ENCODE measurements at regions not wholly inside any gene's neighbourhood (a gene's known extent, or its start where the extent isn't known, plus 50 kb on each side); places are given as distances from the start of the nearest gene placed in this dataset.

DNA sequence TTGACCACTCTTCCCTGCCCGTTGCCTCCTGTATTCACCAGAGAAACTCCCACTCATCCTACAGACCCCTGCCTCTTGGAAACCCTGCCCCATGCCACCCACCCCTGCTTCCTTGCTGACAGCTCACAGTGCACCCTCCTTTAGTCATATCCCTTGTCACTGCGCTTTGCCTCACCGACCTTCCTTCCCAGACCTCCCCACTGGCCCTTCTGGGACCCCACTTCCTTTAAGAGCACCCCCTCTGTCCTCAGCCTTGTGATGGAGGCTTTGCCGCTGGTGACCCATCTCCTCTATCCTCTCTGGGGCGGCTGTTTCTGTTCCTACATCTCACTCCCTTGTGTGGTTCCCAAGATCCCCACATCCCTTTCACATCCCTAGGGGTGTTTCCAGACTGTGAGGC lies 92.8 kb upstream of the ZMIZ1 start:
- TF ChIP-seq, protein P1, sequence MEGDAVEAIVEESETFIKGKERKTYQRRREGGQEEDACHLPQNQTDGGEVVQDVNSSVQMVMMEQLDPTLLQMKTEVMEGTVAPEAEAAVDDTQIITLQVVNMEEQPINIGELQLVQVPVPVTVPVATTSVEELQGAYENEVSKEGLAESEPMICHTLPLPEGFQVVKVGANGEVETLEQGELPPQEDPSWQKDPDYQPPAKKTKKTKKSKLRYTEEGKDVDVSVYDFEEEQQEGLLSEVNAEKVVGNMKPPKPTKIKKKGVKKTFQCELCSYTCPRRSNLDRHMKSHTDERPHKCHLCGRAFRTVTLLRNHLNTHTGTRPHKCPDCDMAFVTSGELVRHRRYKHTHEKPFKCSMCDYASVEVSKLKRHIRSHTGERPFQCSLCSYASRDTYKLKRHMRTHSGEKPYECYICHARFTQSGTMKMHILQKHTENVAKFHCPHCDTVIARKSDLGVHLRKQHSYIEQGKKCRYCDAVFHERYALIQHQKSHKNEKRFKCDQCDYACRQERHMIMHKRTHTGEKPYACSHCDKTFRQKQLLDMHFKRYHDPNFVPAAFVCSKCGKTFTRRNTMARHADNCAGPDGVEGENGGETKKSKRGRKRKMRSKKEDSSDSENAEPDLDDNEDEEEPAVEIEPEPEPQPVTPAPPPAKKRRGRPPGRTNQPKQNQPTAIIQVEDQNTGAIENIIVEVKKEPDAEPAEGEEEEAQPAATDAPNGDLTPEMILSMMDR (conservative IDR thresholded peaks at IDR 0.05; ENCODE audit: low read depth, low read length): no peak
- no peak for TF ChIP-seq EZH2 (IDR thresholded peaks at IDR 0.05; ENCODE audit: low read length, unreplicated experiment)

Measured in PC-3 (cell line).